Pulmonary artery endothelial cell (primary cell): ENCODE measurements at regions not wholly inside any gene's neighbourhood (a gene's known extent, or its start where the extent isn't known, plus 50 kb on each side); places are given as distances from the start of the nearest gene placed in this dataset.

Experiments used
- DNase-seq: peaks from one replicate; pipeline ENCODE4 v3.0.0-alpha.2; 2011; ENCODE audit warnings: low read depth, low spot score

DNA sequence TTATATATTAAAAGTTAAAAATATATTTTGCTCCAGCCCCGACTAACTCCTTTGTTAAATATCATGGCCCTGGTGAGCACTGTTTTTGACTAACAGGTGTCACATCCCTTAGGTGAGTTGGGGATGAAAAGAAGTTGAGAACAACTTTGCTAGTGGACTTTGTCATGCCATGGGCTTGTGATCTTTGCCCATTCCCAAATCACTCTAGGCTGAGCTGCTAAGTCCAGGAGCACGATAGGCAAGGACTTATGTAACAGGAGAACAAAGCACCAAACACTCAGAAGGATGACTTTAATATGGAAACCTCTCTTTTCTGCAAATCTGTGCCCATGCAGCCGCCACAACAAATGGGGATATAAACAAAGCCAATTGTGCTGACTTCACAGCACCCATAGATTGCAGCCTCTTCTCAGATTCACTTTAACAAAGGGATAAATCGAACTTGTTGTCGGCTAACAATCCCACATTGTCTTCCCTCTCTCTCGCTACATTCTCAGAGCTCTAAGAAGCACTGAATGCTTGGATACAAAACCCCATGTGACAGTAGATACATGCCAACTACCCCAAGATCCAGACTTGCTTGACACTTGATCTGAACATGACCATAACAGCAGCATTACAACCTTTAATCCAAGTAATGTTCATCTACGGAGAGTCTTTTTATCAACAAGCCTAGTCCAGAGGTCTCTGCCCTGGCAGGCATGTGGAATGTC is 86.8 kb upstream of the CD180 start:
- DNase-seq, result no peak

- no peak for DNase-seq
These were observed 85.3 kb upstream of the CD180 start for GRCh38 chr5:67281874-67282273.

DNA sequence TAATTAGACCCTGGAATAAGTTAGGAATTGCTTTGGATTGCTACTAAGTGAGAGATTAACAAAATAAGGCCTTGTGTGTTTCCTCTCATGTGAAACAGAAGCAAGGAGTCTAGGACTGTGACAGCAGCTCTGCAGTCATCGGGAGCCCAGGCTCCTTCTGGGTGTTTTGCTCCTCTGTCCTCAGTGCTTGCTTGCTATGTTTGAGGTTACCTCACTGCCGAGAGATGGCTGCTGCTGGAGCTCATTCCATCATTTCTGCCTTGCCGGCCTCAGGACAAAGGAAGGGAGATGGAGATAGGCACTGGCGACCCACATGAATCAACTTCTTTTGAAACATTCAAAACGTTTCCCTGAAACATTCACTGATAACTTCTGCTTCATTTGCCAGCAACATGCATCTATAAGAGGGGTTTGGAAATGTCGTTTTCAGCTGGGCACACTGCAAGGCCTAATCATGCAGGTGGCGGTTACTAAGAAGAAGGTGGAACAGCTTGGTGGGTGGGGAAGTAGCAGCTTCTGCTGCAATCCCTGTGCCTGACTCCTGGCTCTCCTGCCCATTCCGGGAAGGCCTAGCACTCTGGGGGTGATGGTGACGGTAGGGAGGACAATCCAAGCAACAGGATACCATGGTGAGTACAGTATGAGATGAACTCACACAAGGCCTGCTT is 77.2 kb upstream of the CD180 start:
- DNase-seq, result no peak

DNA sequence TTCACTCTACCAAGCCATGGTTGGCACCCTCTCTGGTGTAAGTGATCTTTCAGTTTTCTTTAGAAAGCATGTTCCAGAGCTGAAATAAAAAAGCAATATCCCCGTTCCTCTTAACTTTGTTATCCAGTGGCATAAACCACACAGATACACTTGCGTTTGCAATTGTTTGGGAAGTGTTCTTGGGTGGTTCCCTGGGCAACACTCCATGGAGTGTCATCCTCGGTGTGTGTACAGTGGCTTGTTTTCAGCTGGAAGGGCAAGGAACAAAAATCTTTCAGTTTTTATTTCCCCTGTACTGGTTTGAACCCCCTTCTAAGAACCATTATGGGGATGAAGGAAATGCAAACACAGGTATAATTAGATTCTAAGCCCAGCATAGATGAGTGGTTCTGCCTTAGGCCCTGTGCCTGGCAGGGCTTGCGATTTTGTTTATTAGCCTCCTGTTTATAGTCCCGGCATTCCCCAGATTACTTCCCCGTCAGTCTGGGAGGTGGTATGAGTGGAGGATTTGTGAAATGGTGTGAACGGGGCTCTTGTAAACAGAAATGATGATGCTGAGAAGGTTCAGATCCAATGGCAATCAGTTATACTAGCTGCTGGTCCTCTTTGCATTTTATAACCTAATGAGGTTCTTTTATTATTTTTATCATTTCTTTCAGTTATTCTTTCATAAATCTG is 76.0 kb upstream of the CD180 start:
- DNase-seq, result no peak

GRCh38 chr5:67268231-67269021 is 71.8 kb upstream of the CD180 start:
- peak; percentile 57 for DNase-seq

GRCh38 chr5:67267512-67268216 is 71.1 kb upstream of the CD180 start:
- DNase-seq, result no peak

DNA sequence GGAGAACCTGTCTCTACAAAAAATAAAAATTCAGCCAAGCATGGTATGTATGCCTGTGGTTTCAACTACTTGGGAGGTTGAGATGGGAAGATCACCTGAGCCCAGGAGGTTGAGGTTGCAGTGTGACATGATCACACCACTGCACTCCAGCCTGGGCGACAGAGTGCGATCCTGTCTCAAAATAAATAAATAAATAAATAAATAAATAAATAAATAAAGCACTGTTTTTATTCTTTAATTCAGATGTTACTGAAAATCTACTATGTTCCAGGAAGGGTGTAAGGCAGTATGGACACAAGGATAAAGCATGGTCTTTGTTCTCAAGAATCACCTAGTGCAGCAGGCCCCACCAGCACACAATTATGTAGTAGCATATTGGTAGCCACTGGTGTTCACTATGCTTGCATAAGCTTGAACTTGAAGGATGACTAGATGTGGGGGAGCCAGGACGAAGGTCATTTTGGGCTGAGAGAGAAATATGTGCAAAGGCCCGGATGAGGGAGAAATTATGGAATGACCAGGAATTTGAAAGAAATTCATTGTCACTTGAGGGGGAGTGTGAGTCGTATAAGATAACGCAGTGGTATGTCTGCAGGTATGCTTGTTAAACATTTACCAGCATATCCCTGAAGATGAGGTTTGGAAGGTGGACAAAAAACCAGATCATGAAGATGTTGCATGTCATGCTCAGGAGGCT is 70.2 kb upstream of the CD180 start:
- DNase-seq, result no peak

DNA sequence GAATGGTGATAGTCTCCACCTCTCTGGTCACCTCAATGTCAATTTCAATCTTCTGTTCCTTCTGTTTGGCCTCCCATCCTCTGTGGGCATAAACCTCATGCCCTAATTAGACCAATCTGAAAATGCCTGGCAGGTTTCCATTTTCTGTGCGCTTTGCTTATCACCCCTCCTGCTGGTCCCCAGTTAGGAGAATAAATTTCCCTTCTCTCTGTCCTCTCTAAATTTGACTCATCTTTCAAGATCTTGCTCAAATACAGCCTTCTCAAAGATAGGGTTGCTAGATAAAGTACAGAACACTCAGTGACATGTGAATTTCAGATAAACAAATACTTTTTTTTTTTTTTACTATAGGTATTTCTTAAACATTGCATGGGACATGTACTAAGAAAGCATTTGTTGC is 69.4 kb upstream of the CD180 start:
- no peak for DNase-seq

GRCh38 chr5:67263656-67264408 is 67.2 kb upstream of the CD180 start:
- DNase-seq, result no peak

DNA sequence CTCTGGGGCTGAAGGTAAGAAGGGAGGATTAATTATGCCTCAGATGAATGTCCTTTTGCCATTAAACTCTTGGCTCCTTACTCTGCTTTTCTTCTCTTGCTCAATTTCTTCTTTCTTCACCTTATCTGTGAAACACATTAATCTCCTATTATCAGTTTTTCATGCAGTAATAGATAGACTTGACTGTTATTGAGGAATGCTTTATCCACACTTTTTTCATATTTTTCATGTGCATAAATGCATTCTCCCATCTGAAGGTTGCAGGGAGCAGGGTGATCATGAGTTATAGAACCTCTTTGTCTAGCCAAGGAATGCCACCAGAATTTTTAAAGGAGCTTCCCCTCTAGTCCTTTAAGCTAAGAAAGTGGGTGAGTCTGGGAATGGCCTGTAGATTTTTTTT is 66.4 kb upstream of the CD180 start:
- DNase-seq, result no peak

GRCh38 chr5:67262206-67262605 is 65.6 kb upstream of the CD180 start:
- no peak for DNase-seq

- no peak for DNase-seq
These were observed 63.1 kb upstream of the CD180 start for GRCh38 chr5:67259548-67260215.

GRCh38 chr5:67257500-67257899 is 60.9 kb upstream of the CD180 start:
- no peak for DNase-seq

- DNase-seq, result no peak
These were observed 60.5 kb upstream of the CD180 start for GRCh38 chr5:67257077-67257476.

DNA sequence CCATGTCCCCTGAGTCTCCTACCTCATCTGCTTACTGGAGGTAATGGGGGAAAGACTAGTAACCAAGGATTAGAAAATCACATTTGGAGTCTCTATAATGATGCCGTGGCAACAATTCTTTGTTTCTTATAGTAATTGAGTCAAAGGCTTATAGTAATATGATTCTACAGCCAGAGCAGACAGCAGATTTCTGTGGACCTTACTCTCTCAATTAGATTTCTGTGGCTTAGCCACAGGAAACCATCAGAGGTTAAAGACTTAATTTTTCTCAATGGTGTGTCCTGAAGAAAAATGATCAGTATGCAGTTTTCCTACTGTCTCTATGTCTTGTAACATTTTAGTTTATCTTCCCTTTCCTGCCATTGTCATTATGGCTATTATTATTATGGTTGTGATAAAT is 59.3 kb upstream of the CD180 start:
- DNase-seq, result no peak

GRCh38 chr5:67253911-67254310 is 57.3 kb upstream of the CD180 start:
- DNase-seq, result no peak

DNA sequence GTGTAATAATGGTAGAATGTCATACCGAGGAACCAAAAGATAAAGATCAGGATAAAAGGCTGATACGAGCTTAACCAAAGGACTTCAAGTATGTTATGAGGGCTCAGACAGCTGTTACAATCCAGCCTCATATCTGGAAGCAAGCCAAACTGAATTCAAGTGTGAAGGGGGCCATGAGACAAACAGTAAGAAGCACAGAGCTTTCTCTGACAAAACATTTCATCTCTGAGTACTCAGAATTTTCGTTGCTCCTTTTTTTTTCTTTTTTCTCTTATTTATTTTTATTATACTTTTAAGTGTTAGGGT is 52.9 kb upstream of the CD180 start:
- DNase-seq, result no peak

GRCh38 chr5:67248703-67249589 is 52.3 kb upstream of the CD180 start:
- no peak for DNase-seq
